ENCODE measurements at regions not wholly inside any gene's neighbourhood (a gene's known extent, or its start where the extent isn't known, plus 50 kb on each side); places are given as distances from the start of the nearest gene placed in this dataset.

DNA sequence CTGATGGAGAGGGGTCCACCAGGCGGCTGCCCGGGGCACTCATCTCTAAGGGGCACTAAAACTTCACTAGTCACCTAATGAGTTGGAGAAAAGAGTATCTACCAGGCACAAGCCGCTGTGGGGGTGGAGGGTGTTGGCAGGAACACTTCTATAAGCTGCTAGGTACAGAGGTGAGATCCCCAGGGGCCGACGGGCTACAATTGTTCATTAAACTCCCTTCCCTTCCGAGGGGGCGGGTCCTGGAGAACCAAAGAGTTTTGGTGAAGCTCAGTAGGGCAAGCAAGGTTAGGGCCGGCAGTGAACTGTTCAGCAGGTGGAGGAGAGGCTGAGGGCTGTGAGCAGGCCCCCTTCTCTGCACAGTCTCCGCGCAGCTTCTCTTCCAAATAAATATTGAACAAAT, 78.7 kb upstream of the ARAP3 start:
- Histone ChIP-seq H3K36me3 (no peaks in the 10 kb centered on the region), H3K27ac (no peak overlapping the region), H3K27me3 (no peaks in the 10 kb centered on the region), H3K9me3 (no peaks in the 10 kb centered on the region), H3K4me1 (ENCODE audit: insufficient read depth) (no peaks in the 10 kb centered on the region), H3K4me3 (no peak overlapping the region)
- no peak for DNase-seq
- TF ChIP-seq EP300 (IDR thresholded peaks at IDR 0.05) (no peak), CTCF (IDR thresholded peaks at IDR 0.05) (no peak), POLR2A (IDR thresholded peaks at IDR 0.05) (no peak)
- 64 to 69% (median 66%) methylated on average over 10 of the region's 10 CpGs for WGBS, 3 donors
- intact Hi-C loops (cut with DNase I): no loop called here

- Histone ChIP-seq H3K27ac (no peak overlapping the region), H3K4me1 (ENCODE audit: insufficient read depth) (no peaks in the 10 kb centered on the region), H3K4me3 (no peak overlapping the region), H3K9me3 (no peaks in the 10 kb centered on the region), H3K36me3 (no peaks in the 10 kb centered on the region), H3K27me3 (no peaks in the 10 kb centered on the region)
- DNase-seq: no peak
- intact Hi-C loops (cut with DNase I): no loop called here
- 69 to 77% (median 73%) methylated on average over 4 of the region's 4 CpGs for whole genome bisulfite sequencing, 3 donors
- TF ChIP-seq POLR2A (IDR thresholded peaks at IDR 0.05) (no peak), EP300 (IDR thresholded peaks at IDR 0.05) (no peak), CTCF (IDR thresholded peaks at IDR 0.05) (no peak)
Measured at GRCh38 chr5:141760193-141760592, 78.2 kb upstream of the ARAP3 start.

DNA sequence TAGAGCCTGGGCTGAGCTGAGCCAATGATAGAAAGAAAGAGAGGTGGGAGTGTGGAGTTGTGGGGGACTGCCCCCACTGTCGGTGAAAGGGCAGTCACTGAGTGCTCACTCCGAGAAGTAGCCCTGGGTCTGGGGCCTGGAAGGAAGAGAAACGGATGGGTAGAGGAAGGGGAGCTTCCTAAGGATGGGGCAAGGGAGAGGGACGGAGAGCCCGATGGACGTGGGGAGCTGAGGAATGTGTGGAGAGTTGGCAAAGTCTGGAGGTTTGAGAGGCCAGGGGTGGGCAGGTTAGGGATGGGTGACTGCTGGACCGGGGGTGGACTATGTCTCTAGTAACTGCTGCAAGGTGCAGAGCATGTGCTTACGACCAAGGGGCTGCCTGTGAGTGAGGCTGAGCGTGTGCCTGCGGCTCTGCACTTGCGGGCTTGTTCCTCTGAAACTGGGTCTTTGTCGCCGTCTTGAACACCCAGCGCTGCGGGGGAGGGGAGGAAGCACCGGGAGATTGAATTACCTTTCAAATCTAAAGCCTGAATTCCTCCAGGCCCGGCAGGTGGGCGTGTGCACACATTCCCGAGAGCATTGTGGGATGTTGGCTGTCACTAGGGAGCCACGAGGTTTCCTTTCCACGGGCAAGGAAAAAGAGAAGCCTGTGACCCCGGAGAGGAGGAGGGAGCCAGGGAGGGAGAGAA, 76.4 kb upstream of the ARAP3 start:
- WGBS, 3 donors: 7 to 22% (median 12%) methylated on average over 22 of the region's 22 CpGs
- intact Hi-C loops (cut with DNase I): no loop called here
- TF ChIP-seq POLR2A (IDR thresholded peaks at IDR 0.05): no peak
- no peak for TF ChIP-seq CTCF (IDR thresholded peaks at IDR 0.05)

GRCh38 chr5:141757402-141757801, 75.4 kb upstream of the ARAP3 start:
- DNase-seq: no peak
- Histone ChIP-seq H3K36me3 (no peaks in the 10 kb centered on the region), H3K27ac (no peak overlapping the region), H3K4me3 (no peak overlapping the region), H3K4me1 (ENCODE audit: insufficient read depth) (no peaks in the 10 kb centered on the region), H3K27me3 (no peaks in the 10 kb centered on the region), H3K9me3 (no peaks in the 10 kb centered on the region)
- TF ChIP-seq POLR2A (IDR thresholded peaks at IDR 0.05): no peak
- no peak for TF ChIP-seq CTCF (IDR thresholded peaks at IDR 0.05)
- no peak for TF ChIP-seq EP300 (IDR thresholded peaks at IDR 0.05)
- 37 to 47% (median 39%) methylated on average over 6 of the region's 6 CpGs for WGBS, 3 donors
- intact Hi-C loops (cut with DNase I): no loop called here

More for the DNA sequence above, 76.4 kb upstream of the ARAP3 start:
- DNase-seq: no peak
- H3K27me3 ChIP-seq: no peaks in the 10 kb centered on the region
- no peak overlapping the region for H3K27ac ChIP-seq
- no peaks in the 10 kb centered on the region for H3K36me3 ChIP-seq
- no peaks in the 10 kb centered on the region for H3K9me3 ChIP-seq
- no peaks in the 10 kb centered on the region for H3K4me1 ChIP-seq (ENCODE audit: insufficient read depth)
- no peak overlapping the region for H3K4me3 ChIP-seq
